ENCODE measurements at regions not wholly inside any gene's neighbourhood (a gene's known extent, or its start where the extent isn't known, plus 50 kb on each side); places are given as distances from the start of the nearest gene placed in this dataset.

- H2AFZ ChIP-seq, result no peak overlapping the region
- peaks cover 34% of the 10 kb centered on the region for H3F3A ChIP-seq (ENCODE audit: insufficient read depth, low read depth)
- intact Hi-C loops (cut with micrococcal nuclease; ENCODE audit: unreplicated experiment), result no loop called here
- ChIA-PET CTCF (no interaction called here), POLR2A (ENCODE audit: unreplicated experiment) (no interaction called here)
- H3K79me2 ChIP-seq (ENCODE audit: low read depth), result no peaks in the 10 kb centered on the region
- H3K4me1 ChIP-seq (replicated peaks; ENCODE audit: insufficient read depth), result peaks cover 24% of the 10 kb centered on the region
- H4K20me1 ChIP-seq (ENCODE audit: insufficient read depth), result no peaks in the 10 kb centered on the region
- no peak overlapping the region for H3K27ac ChIP-seq
- H3K27me3 ChIP-seq (ENCODE audit: insufficient read depth, low read depth), result no peaks in the 10 kb centered on the region
- no peaks in the 10 kb centered on the region for H3K9me3 ChIP-seq (ENCODE audit: insufficient read depth, low read depth)
- no peaks in the 10 kb centered on the region for H3K9me2 ChIP-seq (ENCODE audit: insufficient read depth)
- peak in 1 of 2 experiments; percentile 5 for DNase-seq
- no peak overlapping the region for H3K4me3 ChIP-seq
- H3K4me2 ChIP-seq, result no peak overlapping the region
- TF ChIP-seq CTCF (conservative IDR thresholded peaks at IDR 0.05) (no peak), EZH2 (IDR thresholded peaks at IDR 0.05; ENCODE audit: low read depth) (no peak)
- no peaks in the 10 kb centered on the region for H3K36me3 ChIP-seq (ENCODE audit: low read depth)
- BruUV-seq (replicated peaks), result no TSS peak
Observed at GRCh38 chr11:69212798-69213110, 57.0 kb downstream of the SMIM38 start.

GRCh38 chr11:69213316-69213715 lies 57.6 kb downstream of the SMIM38 start:
- Histone ChIP-seq H3K27me3 (ENCODE audit: insufficient read depth, low read depth) (no peaks in the 10 kb centered on the region), H3K9me3 (ENCODE audit: insufficient read depth, low read depth) (no peaks in the 10 kb centered on the region), H3K4me1 (replicated peaks; ENCODE audit: insufficient read depth) (peaks cover 24% of the 10 kb centered on the region), H3K9me2 (ENCODE audit: insufficient read depth) (no peaks in the 10 kb centered on the region), H3K79me2 (ENCODE audit: low read depth) (no peaks in the 10 kb centered on the region), H3K4me3 (no peak overlapping the region), H3F3A (ENCODE audit: insufficient read depth, low read depth) (peaks cover 29% of the 10 kb centered on the region), H3K4me2 (no peak overlapping the region), H3K27ac (no peak overlapping the region), H2AFZ (no peak overlapping the region), H3K36me3 (ENCODE audit: low read depth) (no peaks in the 10 kb centered on the region), H4K20me1 (ENCODE audit: insufficient read depth) (no peaks in the 10 kb centered on the region)
- TF ChIP-seq CTCF (conservative IDR thresholded peaks at IDR 0.05), result no peak
- TF ChIP-seq EZH2 (IDR thresholded peaks at IDR 0.05; ENCODE audit: low read depth), result no peak
- POLR2A ChIA-PET (ENCODE audit: unreplicated experiment), result no interaction called here
- peak in 1 of 2 experiments; percentile 12 for DNase-seq
- intact Hi-C loops (cut with micrococcal nuclease; ENCODE audit: unreplicated experiment), result no loop called here
- no TSS peak for BruUV-seq (replicated peaks)
- CTCF ChIA-PET, result no interaction called here

- Histone ChIP-seq H3K9me3 (ENCODE audit: insufficient read depth, low read depth) (no peaks in the 10 kb centered on the region), H3K4me2 (no peak overlapping the region), H3K79me2 (ENCODE audit: low read depth) (no peaks in the 10 kb centered on the region), H3K27me3 (ENCODE audit: insufficient read depth, low read depth) (no peaks in the 10 kb centered on the region), H2AFZ (no peak overlapping the region), H3K4me3 (no peak overlapping the region), H3K4me1 (replicated peaks; ENCODE audit: insufficient read depth) (peaks cover 24% of the 10 kb centered on the region), H3K27ac (no peak overlapping the region), H3K36me3 (ENCODE audit: low read depth) (no peaks in the 10 kb centered on the region), H3K9me2 (ENCODE audit: insufficient read depth) (no peaks in the 10 kb centered on the region), H4K20me1 (ENCODE audit: insufficient read depth) (no peaks in the 10 kb centered on the region), H3F3A (ENCODE audit: insufficient read depth, low read depth) (peaks cover 27% of the 10 kb centered on the region)
- BruUV-seq (replicated peaks), result no TSS peak
- DNase-seq, result no peak
- no peak for TF ChIP-seq CTCF (conservative IDR thresholded peaks at IDR 0.05)
- TF ChIP-seq EZH2 (IDR thresholded peaks at IDR 0.05; ENCODE audit: low read depth), result no peak
- intact Hi-C loops (cut with micrococcal nuclease; ENCODE audit: unreplicated experiment), result no loop called here
- ChIA-PET CTCF (no interaction called here), POLR2A (ENCODE audit: unreplicated experiment) (no interaction called here)
Observed at GRCh38 chr11:69213964-69214363, 58.2 kb downstream of the SMIM38 start.
